NCI-H2227 (cell line): ENCODE measurements at regions not wholly inside any gene's neighbourhood (a gene's known extent, or its start where the extent isn't known, plus 50 kb on each side); places are given as distances from the start of the nearest gene placed in this dataset.
"Not testable (repeated sequence)": the region's sequence is repeated elsewhere in the genome, so short reads cannot be mapped to it uniquely, and the experiment has no call there.

ENCODE experiments used
- DNase-seq: peaks from one replicate; lab custom pipeline; 2025; ENCODE audit not compliant: unreplicated experiment; lab: John Stamatoyannopoulos, UW

DNA sequence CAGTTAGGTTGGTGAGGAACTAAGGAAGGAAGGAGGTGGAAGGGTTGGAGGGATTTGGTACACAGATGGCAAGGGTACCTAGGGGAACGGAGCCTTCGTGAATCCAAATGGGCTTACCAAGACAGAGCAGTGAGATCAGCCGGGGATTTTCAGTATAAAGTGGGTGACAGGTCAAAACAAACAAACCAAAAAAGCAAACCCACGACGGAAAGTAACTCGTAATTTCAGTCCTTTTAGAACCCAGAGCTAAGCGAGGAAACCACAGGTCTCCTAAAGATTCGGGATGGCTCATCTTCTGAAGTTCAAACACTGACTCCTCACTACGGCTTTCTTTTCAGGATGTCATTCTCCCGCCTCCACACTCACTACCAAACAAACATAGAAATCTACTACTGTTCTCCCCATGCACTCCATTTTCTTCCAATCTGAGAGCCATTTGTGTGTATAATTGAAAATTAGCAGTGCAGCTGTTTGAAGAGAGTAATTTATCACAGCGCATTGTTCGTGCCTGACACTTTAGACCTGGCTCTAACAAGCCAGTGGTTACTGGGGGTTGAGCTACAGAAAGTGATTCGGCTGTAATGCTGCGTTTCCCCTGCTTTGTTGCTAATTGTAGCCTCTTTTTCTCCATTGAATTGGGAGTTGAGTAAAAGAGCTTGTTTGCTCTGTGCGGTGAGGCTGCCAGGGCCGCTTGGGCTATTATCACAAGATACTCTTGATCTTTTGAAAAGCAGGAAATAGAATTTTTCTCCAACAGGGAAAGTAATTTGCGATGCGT, 64.7 kb upstream of the CCDC39 start:
- DNase-seq = peak; percentile 94

DNA sequence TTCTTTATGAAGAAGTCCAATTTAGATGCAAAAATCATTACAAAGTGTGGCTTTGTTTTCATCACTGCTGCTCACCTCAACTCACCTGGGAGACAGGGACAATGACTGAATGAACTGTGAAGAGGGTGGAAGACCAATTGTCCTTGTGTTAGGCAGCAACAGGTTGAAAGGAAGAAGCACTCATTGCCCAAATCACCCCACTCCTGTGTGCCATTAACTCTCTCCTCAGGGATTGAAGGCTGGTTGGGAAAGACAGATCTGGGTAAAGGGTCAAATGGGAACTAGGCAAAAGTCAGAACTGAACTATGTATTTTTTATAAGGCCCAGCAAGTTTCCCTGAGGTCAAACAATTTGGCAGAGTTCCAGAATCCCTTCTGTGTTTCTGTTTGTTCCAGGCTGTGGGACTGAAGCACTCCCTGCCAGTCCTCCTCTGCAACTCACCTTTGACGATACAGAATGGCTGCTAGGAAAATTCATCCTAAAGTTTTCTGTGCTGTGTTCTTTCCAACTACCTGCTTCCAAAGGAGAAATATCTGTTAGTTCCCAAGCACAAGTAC, 68.6 kb upstream of the CCDC39 start:
- peak; percentile 67 for DNase-seq

DNA sequence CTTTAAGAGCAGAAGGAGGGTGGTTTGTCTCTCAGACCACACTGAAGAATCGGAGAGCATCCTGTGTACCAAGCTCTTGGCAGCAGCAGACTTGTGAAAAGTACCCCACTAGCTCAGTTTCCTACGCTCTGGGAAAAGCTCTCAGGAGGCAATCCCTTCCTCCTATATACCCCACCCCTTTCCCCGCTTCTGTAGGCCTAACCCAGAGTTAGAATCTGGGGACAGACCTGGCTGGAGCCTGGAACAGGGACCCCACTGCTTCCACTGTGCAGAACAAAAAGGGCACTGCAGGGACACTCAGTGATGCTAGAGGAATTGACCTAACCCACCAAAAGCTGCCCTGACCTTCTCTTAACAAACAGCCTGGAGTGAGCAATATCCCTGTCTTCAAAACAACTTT, 70.0 kb upstream of the CCDC39 start:
- peak; percentile 21 for DNase-seq

DNA sequence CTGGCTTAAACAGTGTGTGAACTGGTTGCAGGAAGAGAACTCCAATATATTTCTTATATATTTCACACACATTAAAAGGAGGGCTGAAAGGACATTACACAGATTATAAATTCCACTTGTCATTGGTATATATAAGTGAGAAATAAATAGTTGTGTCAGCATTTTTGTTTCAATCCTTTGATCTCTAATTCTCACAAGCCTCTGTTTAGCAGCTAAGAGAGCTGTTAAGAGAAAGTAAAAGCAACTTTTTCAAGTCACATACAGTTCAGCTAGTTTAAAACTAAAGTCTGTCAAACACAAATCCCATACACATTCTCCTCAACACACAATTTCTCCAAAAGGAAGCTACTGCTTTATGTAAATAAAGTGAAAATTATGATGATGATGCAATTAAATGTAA, 70.5 kb upstream of the CCDC39 start:
- no peak for DNase-seq

DNA sequence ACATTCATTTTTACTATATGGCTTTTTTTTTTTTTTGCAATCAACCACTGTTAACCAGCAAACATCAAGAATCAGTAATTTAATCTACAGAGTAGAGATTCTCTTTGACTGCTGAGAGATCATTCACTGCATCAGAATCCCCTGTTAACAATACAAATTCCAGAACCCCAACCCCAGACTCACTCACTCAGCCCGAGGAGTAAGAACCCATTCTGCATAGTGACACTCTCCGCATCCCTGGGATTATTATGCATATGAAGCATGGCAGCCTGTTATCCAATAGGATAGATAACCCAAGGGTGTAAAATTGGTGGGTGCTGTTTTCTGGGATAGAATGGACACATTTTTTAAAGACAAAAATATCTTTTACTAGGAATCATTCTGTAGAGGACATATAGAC, 76.3 kb upstream of the CCDC39 start:
- DNase-seq = no peak

DNA sequence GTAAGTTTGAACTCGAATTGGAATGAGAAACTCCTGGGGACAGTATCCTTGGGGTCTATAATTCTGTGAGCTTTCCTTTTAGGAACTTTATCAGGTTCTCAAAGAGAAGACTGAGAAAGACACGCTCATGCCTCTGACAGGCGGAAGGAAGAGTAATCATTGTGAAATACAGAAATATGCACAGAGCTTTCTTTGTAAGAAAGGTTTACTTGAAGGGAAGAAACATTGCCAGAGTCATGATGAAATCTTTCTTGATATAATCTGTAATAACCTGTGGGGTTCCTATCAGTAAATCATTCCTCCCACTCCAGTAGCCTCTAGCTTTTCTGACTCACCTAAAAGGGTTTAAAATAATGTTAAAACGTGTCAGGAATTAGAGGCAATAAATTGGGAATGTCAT, 83.6 kb upstream of the CCDC39 start:
- no peak for DNase-seq

DNA sequence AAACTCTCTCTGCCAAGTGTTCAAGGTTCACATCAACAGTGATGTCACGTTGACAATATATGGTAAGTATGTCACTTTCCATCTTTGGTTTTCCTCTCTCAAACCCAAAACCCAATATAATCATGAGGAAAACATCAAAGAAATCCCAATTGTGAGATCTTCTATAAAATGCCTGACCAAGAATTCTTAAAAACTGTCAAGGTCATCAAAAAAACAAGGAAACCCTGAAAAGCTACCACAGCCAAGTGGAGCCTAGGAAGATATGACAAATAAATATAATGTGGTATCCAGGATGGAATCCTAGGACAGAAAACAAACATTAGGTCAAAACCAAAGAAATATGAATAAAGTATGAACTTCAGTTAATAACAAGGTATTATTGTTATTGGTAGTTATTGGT, 85.2 kb upstream of the CCDC39 start:
- no peak for DNase-seq

DNA sequence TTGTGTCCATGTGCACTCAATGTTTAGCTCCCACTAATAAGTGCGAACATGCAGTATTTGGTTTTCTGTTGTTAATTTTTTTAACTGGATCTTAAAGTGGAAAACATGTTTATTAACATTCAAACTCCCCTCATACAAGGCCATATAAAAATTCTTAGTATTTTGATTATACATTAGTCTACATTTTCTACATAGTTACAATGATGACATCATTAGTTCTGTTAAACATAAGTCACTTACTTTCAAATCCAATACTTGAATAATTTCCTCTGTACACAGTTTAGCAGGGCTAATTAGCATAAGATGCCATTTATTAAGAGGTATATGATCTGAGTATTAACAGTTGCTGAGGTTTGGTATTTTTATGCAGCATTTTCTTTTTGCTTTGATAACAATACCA, 91.3 kb upstream of the CCDC39 start:
- DNase-seq = no peak

DNA sequence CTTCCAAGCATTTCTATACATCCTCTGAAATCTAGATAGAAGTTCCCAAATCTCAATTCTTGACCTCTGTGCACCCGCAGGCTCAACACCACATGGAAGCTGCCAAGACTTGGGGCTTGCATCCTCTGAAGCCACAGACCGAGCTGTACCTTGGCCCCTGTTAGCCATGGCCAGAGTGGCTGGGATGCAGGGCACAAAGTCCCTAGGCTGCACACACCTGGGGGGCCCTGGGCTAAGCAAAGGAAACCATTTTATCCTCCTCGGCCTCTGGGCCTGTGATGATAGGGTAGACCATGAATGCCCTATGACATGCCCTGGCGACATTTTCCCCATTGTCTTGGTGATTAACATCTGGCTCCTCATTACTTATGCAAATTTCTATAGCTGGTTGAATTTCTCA, 97.1 kb upstream of the CCDC39 start:
- no peak for DNase-seq

DNA sequence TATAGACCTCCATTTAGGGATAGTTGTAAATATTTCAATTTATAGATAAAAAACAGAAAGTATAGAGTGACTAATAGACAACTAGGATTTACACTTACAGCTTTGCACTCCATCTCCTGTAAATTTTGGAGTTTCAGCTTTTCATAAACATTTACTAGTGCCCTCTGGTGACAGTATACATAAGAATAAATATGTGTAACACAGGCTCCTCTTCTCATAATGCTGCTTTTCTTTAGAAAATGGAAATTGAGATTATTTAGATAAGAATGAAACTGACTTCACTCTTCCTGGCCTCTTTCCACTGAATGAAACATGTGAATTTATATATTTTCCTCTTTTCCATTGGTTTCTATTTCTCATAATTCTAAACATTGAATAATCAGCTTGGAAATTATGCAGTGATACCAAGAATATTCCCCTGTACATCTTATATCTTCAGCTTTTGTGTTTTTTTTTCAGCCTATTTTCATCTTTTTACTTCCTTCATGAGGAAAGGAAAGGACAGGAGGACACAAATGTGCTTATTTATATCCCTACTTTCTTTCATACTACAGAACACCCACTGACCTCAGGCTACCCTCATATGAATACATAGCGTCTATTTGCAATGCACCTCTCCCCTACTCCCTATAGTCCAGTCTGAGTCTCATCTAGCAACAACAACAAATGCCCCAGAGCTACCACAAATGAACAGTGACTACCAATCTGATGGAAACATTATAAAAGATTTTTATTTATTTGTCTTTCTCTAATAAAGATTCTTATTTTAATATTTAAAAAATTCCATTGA, 103.1 kb upstream of the CCDC39 start:
- no peak for DNase-seq

DNA sequence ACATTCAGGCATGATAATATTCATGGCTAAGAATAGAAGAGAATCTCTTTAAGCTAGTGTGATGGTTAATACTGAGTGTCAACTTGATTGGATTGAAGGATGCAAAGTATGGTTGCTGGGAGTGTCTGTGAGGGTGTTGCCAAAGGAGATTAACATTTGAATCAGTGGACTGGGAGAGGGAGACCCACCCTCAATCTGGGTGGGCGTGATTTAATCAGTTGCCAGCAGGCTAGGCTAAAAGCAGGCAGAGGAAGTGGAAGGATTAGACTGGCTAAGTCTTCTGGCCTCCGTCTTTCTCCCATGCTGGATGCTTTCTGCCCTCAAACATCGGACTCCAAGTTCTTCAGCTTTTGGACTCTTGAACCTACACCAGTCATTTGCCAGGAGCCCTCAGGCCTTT, 106.9 kb upstream of the CCDC39 start:
- DNase-seq = not testable (repeated sequence)

DNA sequence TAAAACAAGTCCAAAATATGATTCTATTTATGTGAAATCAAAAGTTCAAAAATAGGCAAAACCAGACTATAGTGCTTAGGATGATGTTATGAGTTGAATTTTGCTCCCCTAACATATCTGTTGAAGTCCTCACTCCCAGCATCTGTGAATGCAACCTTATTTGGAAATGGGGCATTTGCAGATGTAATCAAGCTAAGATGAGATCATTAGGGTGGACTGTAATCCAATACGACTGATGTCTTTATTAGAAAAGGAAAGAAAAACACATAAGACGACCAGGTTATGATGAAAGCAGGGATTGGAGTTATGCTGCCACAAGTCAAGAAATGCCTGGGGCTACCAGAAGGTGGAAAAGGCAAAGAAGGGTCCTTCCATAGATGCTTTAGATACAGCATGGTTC, 110.5 kb upstream of the CCDC39 start:
- DNase-seq = no peak

DNA sequence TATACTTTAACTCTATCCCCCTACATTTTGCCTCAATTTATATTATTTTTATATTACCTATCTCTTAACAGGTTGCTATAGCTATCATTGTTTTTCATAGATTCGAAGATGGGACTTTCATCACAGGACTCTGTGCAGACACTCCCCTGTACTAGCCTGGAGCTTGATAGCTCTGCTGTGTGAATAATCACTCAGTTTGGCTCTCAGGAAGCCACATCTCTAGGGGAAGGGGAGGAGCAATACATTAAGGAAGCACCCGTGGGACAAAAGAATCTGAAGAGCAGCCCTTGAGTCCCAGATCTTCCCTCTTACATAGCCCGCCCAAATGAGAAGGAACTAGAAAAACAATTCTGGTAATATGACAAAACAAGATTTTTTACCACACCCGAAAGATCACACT, 114.3 kb upstream of the FXR1 start:
- DNase-seq = no peak

DNA sequence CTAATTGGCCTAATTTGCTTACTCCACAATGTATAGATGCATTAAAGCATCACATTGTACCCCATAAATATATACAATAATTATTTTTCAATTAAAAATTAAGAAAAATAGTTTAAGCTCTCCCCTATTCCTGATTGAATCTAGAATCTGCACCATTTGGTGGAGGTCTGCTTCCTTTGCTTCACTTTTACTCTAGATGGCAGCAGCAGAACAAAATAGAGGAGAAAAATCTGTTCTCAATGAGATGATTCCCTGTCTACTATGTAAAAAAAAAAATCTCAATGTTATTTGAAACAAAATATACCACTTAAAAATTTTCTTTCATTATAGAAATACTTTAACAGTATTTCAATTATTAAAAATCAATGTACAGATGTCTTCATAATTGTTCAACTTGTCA, 109.6 kb upstream of the FXR1 start:
- peak; percentile 69 for DNase-seq

DNA sequence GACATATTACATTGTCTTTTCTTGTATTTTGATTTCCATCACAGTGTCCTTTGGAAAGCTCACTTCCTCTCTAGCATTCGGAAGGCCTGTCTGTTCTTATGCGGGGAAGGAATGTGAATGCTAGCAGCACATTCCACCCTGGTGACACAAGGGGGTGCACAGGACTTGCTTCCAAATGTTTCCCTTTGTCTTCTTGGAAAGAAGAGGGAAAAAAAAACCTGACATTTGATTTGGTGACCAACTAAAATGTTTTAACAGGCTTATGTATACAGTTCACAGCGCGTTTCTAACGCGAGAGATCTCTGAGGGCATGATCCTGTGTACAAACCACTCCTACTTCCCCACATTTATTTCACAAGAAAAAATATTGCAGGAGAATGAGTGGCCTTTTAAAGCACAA, 107.6 kb upstream of the FXR1 start:
- peak; percentile 76 for DNase-seq

DNA sequence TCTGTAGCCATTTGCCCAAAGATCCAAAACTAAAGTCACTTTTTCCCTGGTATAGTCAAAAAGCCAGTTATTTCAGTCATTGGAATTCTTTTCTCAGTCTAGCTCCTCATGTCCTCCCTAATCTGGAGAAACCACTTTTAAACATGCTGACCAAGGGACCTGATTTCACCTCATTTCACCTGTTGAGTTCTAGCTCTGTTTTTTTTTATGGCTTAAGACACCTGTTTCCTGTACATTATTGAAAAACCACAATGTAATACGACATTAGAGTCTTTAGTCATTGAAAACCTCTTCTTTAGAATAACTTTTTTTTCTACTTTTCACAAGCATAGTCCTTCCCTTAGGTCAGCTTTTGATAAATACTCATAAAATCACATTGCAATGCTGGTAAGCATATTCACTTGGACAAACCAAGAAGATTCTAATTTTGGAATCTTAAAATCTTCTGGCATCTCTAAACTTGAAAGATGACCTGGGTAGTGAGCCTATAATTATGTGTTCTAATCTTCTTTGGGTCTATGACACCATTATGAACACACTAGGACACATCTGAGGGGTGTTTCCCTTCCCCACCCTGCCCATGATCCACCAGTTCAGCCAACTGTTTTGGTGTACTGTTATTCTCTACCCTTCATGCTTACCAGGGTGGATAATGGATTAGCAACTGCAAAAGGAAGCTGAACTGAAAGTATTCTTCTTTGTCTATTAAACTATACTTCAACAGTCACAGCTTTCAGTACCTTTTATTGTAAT, 103.5 kb upstream of the FXR1 start:
- DNase-seq = no peak

DNA sequence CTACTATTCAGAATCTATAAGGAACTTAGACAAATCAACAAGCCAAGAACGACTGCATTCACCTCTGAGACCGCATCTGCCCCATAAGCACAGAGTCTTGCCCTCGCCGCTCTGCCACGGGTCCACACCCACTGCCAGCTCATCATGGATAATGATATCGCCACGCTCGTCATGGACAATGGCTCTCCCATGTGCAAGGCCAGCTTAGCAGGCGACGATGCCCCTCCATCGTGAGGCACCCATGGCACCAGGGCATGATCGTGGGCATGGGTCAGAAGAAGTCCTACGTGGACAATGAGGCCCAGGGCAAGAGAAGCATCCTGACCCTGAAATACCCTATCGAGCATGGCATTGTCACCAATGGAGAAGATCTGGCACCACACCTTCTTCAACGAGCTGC, 92.1 kb upstream of the FXR1 start:
- DNase-seq = no peak

DNA sequence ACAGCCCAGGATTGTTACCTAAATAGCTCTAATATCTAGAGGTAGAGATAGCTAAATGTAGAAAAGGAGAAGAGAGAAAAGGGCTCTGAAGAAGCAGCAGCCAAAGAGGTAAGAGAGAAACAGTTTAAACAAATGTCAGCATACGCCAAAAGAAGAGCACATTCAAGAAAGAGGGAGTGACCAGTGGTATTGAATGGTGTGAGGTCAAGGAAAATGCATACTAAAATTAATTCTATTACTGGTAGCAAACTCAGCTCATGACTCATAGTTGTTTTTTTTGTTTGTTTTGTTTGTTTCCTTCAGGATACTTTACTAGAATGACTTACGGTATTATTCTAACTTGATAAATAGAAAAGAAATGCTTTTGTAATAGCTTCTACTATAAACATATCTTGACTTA, 86.5 kb upstream of the FXR1 start:
- DNase-seq = no peak

DNA sequence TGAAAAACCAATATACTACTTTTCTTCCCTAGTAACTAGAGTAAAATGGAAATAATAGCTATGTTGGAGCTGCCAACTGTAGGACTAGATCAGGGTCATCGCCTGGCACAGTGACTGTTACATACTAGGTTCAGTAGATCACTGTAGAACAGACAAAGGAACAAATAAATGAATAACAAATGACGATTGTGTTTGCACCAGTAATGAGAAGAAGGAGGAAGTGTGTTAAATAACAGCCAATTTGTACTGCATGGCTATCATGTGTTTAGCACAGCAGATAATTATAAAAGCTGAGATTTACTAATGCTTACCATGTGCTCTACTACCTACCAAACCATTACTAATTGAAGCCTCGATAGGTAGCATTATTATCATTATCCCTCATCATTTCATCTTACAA, 85.3 kb upstream of the FXR1 start:
- DNase-seq = no peak

DNA sequence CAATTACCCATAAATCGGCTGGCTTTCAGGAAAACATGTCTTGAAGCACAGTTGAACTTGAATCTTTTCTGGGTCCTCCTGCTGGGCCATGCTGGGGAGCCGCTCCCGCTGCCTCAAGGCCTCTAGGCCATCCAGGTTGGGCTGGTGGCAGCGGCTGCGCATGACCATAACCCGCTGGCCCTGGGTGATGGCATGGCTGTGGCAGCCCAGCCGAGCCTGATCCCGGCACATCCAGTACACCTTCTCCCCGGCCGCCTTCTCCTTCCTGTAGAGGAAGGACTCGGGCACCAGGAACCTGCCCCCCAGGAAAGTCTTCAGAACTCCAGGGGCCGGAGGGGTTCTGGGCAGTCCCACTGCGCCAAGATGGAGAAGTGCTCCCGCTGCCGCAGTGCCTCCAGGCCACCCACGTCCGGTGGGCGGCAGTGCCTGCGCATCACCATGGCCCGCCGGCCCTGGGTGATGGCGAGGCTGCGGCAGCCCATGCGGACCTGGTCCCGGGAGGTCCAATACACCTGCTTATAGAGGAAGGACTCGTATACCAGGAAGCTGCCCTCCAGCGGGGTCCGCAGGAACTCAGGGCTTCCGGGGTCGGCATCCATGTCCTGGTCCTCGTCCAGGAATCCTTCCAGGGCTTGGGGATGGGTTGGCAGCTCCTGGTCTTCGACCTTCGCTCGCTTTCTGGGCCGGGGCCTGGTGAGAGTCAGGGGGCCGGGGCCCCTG, 84.3 kb upstream of the FXR1 start:
- no peak for DNase-seq
